ENCODE measurements at regions not wholly inside any gene's neighbourhood (a gene's known extent, or its start where the extent isn't known, plus 50 kb on each side); places are given as distances from the start of the nearest gene placed in this dataset.
"Not testable (repeated sequence)": the region's sequence is repeated elsewhere in the genome, so short reads cannot be mapped to it uniquely, and the experiment has no call there.

GRCh38 chr3:176147251-176147650 is 1050.0 kb downstream of the TBL1XR1 start:
- DNase-seq: no peak

- DNase-seq: no peak
Measured at GRCh38 chr3:176141837-176142236, 1055.4 kb downstream of the TBL1XR1 start.

- DNase-seq: no peak
Measured at GRCh38 chr3:176120507-176120906, 1076.8 kb downstream of the TBL1XR1 start.

- DNase-seq: no peak
Measured at GRCh38 chr3:176119826-176120225, 1077.5 kb downstream of the TBL1XR1 start.

DNA sequence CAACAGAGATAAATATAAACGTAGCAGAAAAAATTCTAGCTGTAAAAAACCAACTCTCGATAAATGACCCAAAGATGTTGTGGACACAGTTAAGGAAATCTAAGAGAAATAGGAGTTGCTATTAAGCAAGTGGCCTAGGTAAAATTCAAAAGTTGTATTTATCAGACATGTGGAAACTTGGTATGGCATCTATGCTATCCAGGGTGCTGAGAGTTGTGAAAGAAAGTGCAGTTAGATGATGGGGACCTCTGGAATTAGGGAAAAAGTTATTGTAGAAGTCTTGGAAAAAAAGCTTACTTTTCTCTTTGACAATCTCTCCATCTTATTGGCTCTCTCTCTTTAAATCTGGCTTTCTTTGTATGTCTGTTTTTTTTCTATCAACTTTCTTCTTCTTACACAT is 1090.9 kb downstream of the TBL1XR1 start:
- no peak for DNase-seq

- DNase-seq: no peak
Measured at GRCh38 chr3:176097027-176097426, 1100.3 kb downstream of the TBL1XR1 start.

DNA sequence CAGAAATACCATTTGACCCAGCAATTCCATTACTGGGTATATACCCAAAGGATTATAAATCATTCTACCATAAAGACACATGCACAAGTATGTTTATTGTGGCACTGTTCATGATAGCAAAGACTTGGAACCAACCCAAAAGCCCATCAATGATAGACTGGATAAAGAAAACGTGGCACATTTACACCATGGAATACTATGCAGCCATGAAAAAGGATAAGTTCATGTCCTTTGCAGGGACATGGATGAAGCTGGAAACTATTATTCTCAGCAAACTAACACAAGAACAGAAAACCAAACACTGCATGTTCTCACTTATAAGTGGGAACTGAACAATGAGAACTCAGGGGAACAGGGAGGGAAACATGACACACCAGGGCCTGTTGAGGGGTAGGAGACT is 1103.4 kb downstream of the TBL1XR1 start:
- DNase-seq: not testable (repeated sequence)

DNA sequence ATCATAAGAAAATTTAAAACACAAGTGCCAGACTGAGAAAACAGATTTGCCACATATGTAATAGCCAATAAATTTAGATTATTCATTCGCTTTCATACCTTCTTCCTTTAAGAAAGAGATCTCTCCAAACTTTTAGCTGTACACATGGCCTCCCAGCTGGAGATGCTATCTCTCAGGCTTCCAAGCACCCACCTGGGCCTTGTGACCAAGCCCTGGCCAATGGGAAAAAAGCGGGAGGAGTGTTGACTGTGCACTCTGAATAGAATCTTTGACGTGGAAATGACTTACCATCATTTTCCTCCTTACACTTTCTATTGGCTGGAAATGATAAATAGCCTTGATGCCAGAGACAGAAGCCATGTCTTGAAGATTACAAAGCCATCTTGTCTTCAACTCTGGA is 1106.6 kb downstream of the TBL1XR1 start:
- no peak for DNase-seq

GRCh38 chr3:176088962-176089383 is 1108.3 kb downstream of the TBL1XR1 start:
- DNase-seq: no peak

- no peak for DNase-seq
Measured at GRCh38 chr3:176087066-176087697, 1110.1 kb downstream of the TBL1XR1 start.

- DNase-seq: no peak
Measured at GRCh38 chr3:176079785-176080184, 1117.5 kb downstream of the TBL1XR1 start.

DNA sequence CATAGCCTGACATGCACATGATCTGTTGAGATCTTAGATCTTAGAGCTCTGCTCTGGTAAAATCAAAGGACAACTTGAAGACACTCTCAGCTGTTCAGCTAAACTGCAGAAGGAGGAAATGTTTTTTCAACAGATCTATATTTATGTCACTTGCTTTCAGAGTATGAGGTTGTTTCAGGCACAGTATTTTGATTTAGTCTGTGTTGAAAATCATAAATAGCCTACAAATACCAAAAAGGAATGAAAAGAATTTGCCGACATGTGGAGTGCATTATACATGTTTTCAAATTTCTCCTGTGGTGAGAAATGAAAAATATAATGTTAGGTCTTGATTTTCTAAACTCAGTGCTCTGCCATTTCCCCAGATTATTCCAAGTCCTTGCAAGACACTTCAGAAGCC is 1118.4 kb downstream of the TBL1XR1 start:
- no peak for DNase-seq

DNA sequence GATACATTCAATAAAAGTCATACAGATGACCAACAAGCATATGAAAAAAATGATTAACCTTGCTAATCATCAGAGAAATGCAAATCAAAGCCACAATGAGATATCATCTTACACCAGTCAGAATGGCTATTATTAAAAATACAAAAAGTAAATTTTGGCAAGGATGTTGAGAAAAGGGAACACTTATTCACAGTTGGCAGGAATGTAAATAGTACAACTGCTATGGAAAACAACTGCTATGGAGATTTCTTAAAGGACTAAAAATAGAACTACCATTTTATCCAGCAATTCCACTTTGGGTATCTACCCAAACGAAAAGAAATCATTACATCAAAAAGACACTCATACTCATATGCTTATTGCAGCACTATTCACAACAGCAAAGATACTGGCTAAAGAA is 1121.8 kb downstream of the TBL1XR1 start:
- no peak for DNase-seq

- no peak for DNase-seq
Measured at GRCh38 chr3:176075046-176075445, 1122.2 kb downstream of the TBL1XR1 start.

DNA sequence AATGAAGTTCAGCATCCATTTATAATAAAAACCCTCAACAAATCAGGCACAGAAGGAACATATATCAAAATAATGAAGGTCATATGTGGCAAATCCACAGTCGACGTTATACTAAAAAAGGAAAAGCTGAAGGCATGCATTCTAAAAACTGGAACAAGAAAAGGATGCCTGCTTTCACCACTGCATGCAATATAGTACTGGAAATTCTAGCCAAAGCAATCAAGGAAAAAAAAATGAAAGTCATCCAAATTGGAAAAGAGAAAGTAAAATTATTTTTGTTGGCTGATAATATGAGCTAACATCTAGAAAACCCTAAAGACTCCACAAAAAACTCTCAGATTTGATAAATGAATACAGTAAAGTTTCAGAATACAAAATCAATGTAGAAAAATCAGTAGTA is 1123.2 kb downstream of the TBL1XR1 start:
- no peak for DNase-seq

DNA sequence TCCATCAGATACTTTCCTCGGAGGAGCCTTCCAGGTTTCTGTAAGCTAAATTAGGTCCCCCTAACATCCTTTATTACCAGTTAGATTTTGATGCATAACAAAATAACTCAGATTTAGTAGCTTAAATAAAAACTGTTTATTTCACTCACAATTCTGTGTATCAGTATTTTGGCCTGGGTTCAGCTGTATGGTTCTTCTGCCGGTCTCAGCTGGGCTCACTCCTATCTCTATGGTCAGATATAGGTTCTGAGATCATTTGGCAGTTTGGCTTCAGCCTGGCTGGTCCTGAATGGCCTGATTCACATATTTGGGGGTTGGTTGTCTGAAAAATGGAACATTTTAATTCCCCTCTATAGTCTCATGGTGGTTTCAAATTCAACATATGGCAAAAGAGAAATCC is 1125.3 kb downstream of the TBL1XR1 start:
- no peak for DNase-seq

GRCh38 chr3:176068750-176069149 is 1128.5 kb downstream of the TBL1XR1 start:
- DNase-seq: no peak

- no peak for DNase-seq
Measured at GRCh38 chr3:176058856-176059255, 1138.4 kb downstream of the TBL1XR1 start.

GRCh38 chr3:176055836-176056235 is 1141.4 kb downstream of the TBL1XR1 start:
- DNase-seq: no peak

DNA sequence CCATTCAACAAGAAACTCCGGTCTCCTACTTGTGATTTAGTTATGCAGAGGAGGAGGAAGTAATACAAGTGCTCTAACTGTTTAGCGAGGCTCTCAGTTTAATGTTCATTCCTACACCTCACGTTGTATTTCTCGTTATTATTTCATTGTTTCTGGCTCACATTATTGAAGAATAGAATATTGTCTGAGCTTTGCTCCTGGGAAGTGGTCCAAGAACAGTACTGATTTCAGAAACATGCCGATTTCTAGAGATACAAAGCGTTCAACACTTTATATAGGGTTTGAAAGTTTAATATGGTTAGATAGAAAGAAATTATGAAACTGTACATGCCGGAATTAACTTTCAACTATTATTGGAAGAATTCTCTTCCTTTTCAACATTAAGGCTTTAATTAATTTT is 1145.5 kb downstream of the TBL1XR1 start:
- DNase-seq: no peak

- no peak for DNase-seq
Measured at GRCh38 chr3:176046703-176047102, 1150.6 kb downstream of the TBL1XR1 start.

GRCh38 chr3:176041812-176042211 is 1155.5 kb downstream of the TBL1XR1 start:
- no peak for DNase-seq

DNA sequence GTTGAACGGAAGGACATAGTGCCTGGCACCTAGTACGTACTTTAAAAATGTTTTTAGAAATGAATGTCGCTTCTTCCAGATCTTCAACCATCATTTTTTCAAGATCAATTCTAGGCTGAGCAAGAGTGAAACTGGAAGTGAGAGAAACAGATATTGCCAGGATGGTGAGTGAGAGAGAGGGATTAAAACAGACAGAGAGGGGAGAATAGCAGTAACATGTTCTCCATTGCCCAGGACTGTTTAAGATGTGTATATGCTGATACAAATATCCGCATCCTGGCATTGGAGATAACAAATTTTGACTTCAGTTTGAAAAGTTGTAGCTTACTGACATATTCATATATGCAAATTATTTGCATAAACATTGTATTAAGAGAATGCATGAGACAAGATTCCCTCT is 1156.1 kb downstream of the TBL1XR1 start:
- no peak for DNase-seq

GRCh38 chr3:176037636-176038035 is 1159.6 kb downstream of the TBL1XR1 start:
- DNase-seq: no peak

DNA sequence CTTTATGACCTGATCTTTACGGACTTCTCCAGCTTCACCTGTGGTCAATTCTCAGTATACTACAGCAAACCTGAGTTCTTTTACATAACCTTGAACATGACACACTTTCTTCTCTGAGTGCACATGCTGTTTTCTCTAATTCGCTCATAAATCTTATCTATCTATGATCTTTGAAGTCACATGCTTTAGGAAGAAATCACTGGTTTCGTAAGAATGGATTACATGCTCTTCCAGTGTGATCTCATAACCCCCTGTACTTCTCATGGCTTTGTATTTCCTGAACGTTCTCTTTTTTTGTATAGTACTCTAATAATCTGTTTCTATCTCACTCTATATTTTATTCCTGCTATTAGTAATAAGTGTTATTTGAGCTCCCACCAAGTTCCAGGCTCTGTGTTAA is 1165.2 kb downstream of the TBL1XR1 start:
- no peak for DNase-seq

DNA sequence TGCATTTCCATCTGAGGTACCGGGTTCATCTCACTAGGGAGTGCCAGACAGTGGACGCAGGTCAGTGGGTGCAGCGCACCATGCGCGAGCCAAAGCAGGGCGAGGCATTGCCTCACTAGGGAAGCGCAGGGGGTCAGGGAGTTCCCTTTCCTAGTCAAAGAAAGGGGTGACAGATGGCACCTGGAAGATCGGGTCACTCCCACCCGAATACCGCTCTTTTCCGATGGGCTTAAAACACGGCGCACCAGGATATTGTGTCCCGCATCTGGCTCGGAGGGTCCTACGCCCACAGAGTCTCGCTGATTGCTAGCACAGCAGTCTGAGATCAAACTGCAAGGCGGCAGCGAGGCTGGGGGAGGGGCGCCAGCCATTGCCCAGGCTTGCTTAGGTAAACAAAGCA is 1157.1 kb downstream of the NAALADL2 start:
- DNase-seq: not testable (repeated sequence)
